Activated CD8-positive, alpha-beta T cell treated with anti-CD3 and anti-CD28 coated beads for 36 hours (primary cell): ENCODE measurements at regions not wholly inside any gene's neighbourhood (a gene's known extent, or its start where the extent isn't known, plus 50 kb on each side); places are given as distances from the start of the nearest gene placed in this dataset.
"Not testable (repeated sequence)": the region's sequence is repeated elsewhere in the genome, so short reads cannot be mapped to it uniquely, and the experiment has no call there.

Experiments used
- ATAC-seq: fragments of 200-7000 bp; cut with Tn5 transposase; one replicate; pipeline ENCODE4 v1.10.0; 2021; ENCODE audit warnings: mild to moderate bottlenecking, moderate library complexity
- CTCF ChIA-PET: fragments of 350-600 bp; sonication (Branson Sonifier 250); formaldehyde crosslinking; loops from one replicate; lab custom pipeline; 2021; ENCODE audit warnings: antibody characterized with exemption; lab: Charles Lee
- POLR2A ChIA-PET: fragments of 350-600 bp; sonication (Branson Sonifier 250); formaldehyde crosslinking; loops from one replicate; lab custom pipeline; 2021; ENCODE audit warnings: antibody characterized with exemption; lab: Charles Lee
- DNase-seq: peaks from one replicate; pipeline ENCODE4 v3.0.0-alpha.2; 2020
- H3K27ac Mint-ChIP-seq: one replicate; pipeline ENCODE4 v1.8.0; 2021; ENCODE audit warnings: mild to moderate bottlenecking, mixed read lengths
- H3K27me3 Mint-ChIP-seq: one replicate; pipeline ENCODE4 v1.8.0; 2021; ENCODE audit warnings: mixed read lengths
- H3K36me3 Mint-ChIP-seq: one replicate; pipeline ENCODE4 v1.8.0; 2021; ENCODE audit warnings: low read depth, mixed read lengths
- H3K4me1 Mint-ChIP-seq: one replicate; pipeline ENCODE4 v1.8.0; 2021; ENCODE audit warnings: low read depth, mixed read lengths
- H3K4me3 Mint-ChIP-seq: one replicate; pipeline ENCODE4 v1.8.0; 2021; ENCODE audit warnings: mild to moderate bottlenecking, moderate library complexity, mixed read lengths
- H3K9me3 Mint-ChIP-seq: one replicate; pipeline ENCODE4 v1.8.0; 2021; ENCODE audit warnings: mixed read lengths
- CTCF ChIP-seq: fragments of 200-600 bp; IDR thresholded peaks from one replicate; pipeline ENCODE4 v1.8.0; 2022; ENCODE audit warnings: antibody characterized with exemption, mild to moderate bottlenecking
- intact Hi-C: fragments of 100-400 bp; cut with micrococcal nuclease; formaldehyde crosslinking; loops from one replicate; pipeline ENCODE4 v1.10.0; 2022

- no peak for DNase-seq
- peaks cover 10% of the 10 kb centered on the region for H3K9me3 Mint-ChIP-seq
- CTCF ChIA-PET: no interaction called here
- intact Hi-C loops: no loop called here
- no peaks in the 10 kb centered on the region for H3K36me3 Mint-ChIP-seq
- H3K4me3 Mint-ChIP-seq: no peak overlapping the region
- no peaks in the 10 kb centered on the region for H3K27me3 Mint-ChIP-seq
- no peak overlapping the region for H3K27ac Mint-ChIP-seq
- POLR2A ChIA-PET: no interaction called here
- no peak for TF ChIP-seq CTCF
- ATAC-seq: no peak
- no peaks in the 10 kb centered on the region for H3K4me1 Mint-ChIP-seq
Observed at GRCh38 chr12:131395971-131396573, 314.8 kb upstream of the SFSWAP start.

DNA sequence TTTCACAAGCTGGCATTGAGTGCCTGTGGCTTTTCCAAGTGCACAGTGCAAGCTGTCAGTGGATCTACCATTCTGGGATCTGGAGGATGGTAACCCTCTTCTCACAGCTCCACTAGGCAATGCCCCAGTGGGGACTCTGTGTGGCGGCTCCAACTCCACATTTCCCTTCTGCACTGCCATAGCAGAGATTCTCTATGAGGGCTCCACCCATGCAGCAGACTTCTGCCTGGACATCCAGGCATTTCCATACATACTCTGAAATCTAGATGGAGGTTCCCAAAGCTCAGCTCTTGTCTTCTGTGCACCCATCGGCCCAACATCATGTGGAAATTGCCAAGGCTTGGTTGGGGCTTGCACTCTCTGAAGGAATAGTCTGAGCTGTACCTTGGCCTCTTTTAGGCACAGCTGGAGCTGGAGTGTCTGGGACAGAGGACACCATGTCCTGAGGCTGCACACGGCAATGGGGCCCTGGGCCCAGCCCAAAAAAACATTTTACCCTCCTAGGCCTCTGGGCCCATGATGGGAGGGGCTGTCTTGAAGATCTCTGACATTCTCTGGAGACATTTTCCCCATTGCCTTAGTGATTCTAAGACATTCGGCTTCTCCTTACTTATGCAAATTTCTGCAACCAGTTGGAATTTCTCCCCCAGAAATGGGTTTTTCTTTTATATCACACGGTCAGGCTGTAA lies 313.3 kb upstream of the SFSWAP start:
- ChIA-PET CTCF (no interaction called here), POLR2A (no interaction called here)
- Mint-ChIP-seq H3K27ac (no peak overlapping the region), H3K9me3 (peaks cover 10% of the 10 kb centered on the region), H3K27me3 (no peaks in the 10 kb centered on the region), H3K4me3 (no peak overlapping the region), H3K36me3 (no peaks in the 10 kb centered on the region), H3K4me1 (no peaks in the 10 kb centered on the region)
- intact Hi-C loops: no loop called here
- no peak for TF ChIP-seq CTCF
- DNase-seq (no peak), ATAC-seq (no peak)

DNA sequence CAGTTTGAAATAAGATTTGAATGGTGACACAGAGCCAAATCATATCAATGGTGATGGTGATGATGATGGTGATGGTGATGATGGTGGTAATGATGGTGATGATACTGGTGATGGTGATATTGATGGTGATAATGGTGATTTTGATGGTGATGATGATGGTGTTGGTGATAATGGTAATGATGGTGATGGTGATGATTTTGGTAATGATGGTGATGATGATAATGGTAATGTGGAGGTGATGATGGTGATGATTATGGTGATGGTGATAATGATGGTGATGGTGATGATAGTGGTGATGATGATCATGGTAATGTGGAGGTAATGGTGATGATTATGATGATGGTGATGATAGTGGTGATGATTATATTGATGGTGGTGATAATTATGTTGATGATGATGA lies 311.9 kb upstream of the SFSWAP start:
- intact Hi-C loops: no loop called here

GRCh38 chr12:131400668-131401294 lies 310.1 kb upstream of the SFSWAP start:
- CTCF ChIA-PET, H3K27ac Mint-ChIP-seq, H3K36me3 Mint-ChIP-seq, H3K27me3 Mint-ChIP-seq, H3K4me1 Mint-ChIP-seq, intact Hi-C loops, ATAC-seq, H3K4me3 Mint-ChIP-seq, DNase-seq, POLR2A ChIA-PET: not testable (repeated sequence)
- peaks cover 10% of the 10 kb centered on the region for H3K9me3 Mint-ChIP-seq

More for the DNA sequence above, 311.9 kb upstream of the SFSWAP start:
- H3K36me3 Mint-ChIP-seq: no peaks in the 10 kb centered on the region
- peaks cover 10% of the 10 kb centered on the region for H3K9me3 Mint-ChIP-seq
- no peak overlapping the region for H3K27ac Mint-ChIP-seq
- ATAC-seq (no peak), DNase-seq (no peak)
- no peaks in the 10 kb centered on the region for H3K4me1 Mint-ChIP-seq
- POLR2A ChIA-PET: no interaction called here
- no peaks in the 10 kb centered on the region for H3K27me3 Mint-ChIP-seq
- H3K4me3 Mint-ChIP-seq: no peak overlapping the region
- no peak for TF ChIP-seq CTCF
- CTCF ChIA-PET: no interaction called here

GRCh38 chr12:131401907-131402633 lies 308.8 kb upstream of the SFSWAP start:
- H3K4me3 Mint-ChIP-seq, H3K36me3 Mint-ChIP-seq, intact Hi-C loops, H3K9me3 Mint-ChIP-seq, H3K27ac Mint-ChIP-seq, POLR2A ChIA-PET, H3K4me1 Mint-ChIP-seq, H3K27me3 Mint-ChIP-seq, ATAC-seq, CTCF ChIA-PET, DNase-seq: not testable (repeated sequence)
